TTC549 (cell line): ENCODE measurements at regions not wholly inside any gene's neighbourhood (a gene's known extent, or its start where the extent isn't known, plus 50 kb on each side); places are given as distances from the start of the nearest gene placed in this dataset.
"Not testable (repeated sequence)": the region's sequence is repeated elsewhere in the genome, so short reads cannot be mapped to it uniquely, and the experiment has no call there.

Source experiments
- FAIRE-seq: peaks from 2 replicates; lab custom pipeline; 2012; peaks lifted over from hg19 to GRCh38; lab: Jason Lieb, UNC

DNA sequence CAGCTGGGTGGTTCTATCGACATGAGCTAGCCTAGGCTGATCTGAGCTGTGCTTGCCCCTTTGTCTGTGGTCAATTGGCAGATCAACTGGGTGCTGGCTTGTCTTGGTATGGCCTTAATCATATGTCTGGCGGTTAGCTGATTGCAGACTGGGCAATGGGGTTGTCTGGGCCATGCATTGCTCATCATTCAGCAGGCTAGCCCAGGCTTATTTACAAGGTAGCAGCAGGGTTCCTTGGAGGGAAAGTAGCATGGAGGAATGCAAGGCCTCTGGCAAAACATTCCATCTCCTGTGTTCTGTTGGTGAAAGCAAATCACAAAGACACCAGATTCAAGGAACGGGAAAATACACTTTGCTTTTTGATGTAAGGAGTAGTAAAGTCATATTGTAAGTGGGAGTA lies 84.0 kb upstream of the IVNS1ABP start:
- FAIRE-seq = no peak

DNA sequence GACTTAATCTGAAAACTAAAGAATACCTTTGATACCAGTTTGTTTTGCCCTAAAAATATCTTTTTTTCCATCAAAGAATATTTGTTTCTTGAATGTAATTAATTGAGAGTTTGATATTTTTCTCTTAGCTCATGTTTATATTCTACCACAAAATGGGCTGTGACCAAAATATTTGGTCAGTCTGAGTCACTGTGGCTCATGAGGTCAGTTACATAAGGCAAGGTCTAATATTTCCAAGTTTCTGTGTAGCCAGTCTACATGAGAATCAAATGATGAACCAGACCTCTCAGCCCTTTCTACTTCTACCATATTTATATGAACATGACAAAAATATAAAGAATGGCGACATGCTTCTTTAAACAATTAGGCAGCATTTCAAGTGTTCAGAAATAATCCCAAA lies 83.0 kb upstream of the IVNS1ABP start:
- no peak for FAIRE-seq

DNA sequence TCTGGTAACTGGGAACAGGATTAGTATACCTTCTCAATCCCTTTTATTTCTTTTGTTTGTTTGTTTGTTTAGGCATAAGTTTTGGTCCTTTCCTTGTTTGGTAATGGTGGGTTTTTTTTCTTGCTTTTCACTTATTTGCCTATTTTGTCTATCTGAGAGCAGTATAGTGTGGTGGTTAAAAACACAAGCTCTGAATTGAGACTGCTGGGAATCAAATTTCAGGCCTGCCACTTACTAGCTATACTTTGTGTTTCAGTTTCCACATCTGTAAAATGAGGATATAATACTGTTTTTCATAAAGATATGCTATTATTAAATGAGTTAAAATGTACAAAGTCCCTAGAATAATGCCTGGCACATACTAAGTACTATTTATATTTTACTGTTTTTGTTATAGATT lies 81.6 kb upstream of the IVNS1ABP start:
- FAIRE-seq = peak; percentile 22

DNA sequence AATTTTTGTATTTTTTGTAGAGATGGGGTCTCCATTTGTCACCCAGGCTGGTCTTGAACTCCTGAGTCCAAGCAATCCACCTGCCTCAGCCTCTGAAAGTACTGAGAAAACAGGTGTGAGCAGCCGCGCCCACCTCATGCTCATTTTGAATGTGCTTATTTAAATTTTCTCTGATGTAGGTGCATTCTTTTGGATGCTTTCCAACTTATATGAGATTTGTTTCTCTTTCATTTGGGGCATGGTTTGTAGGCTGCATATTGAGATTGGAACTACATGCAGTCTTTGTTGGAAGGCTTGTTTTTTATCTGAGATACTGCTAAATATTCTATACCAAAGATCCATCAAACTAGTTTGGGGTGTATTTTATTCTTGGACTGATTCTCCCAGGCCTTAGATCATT lies 81.0 kb upstream of the IVNS1ABP start:
- no peak for FAIRE-seq

DNA sequence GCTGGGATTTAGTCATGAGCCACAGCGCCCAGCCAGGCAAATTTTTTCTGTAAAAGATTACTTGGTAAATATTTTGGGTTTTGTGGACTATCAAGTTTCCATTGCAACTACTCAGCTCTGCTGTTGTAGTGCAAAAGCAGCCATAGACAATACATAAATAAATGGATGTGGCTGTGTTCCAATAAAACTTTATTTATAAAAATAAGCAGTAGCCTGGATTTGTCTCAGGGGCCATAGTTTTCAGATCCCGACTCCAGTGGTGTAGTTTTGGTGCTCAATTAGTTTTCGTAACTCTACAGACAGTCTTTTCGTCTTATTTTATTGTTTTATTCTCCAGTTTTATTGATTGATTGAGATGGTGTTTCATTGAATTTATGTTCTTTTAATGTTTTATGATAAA lies 80.1 kb upstream of the IVNS1ABP start:
- no peak for FAIRE-seq

DNA sequence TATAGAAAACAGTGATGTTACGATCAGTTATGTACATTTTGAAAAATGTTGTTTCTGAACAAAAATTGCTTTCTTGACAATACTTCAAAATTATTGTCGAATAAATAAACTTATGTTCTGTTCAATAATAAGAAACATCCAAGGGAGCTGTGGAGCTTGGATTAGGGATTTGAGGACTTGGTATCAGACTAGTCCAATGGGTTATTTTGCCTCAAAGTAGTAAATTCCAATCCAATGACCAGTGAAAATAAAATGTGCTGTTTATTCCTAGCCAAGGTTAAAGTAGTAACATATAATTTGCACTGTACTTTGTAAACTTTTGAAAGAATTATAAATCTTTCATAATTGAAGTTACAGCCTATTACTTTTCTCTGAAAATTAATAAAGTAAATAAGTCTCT lies 79.1 kb upstream of the IVNS1ABP start:
- peak; percentile 79 for FAIRE-seq

DNA sequence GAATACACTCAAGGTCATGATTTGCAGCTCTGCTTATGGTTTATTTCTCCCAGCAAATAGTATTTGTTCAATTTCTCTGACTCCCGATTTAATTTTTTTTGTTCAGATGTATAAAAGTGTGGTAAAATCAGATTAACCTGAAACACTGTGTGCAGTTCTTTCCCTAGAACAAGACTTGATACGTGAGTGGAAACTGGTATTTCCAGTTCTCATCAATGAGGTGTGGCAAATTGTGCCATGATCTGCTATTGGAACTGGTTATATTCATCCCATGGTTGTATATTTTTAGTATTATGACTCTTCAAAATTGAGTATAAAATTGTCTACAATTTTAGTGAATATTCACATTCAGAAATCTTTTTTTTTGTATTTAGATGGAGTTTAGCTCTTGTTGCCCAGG lies 76.8 kb upstream of the IVNS1ABP start:
- FAIRE-seq = no peak

DNA sequence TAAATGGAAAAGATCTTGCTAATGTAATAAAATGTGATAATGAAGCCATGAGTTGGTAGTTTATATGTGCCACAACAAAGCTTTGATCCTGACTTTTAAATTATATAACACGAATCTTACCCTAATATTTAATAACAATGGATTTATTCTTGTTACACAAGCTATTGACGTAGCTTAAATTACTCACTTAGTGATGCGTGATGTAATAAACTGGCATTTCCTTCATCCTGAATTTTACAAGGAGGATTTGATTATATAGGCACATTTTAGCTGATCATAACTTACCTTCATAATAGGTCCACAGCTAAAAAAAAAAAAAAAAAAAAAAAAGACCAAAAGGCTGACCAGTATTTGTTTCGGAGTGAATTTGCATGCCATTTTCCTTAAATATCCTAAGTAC lies 76.2 kb upstream of the IVNS1ABP start:
- FAIRE-seq = peak; percentile 17

DNA sequence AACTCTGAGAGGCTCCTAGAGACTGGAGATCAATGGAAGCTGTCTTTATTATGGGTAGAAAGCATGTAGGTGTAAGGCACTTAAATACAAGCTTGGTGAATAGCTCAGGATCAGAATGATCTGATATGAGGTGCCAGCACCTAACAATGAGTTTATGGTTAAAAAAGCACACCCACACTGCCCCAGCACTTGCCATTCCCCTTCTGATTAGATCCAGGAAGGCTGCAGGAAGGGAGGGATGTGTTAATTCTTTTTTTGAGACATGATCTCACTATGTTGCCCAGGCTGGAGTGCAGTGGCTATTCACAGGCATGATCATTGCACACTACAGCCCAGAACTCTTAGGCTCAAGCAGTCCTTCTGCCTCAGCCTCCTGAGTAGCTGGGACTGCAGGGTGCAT lies 71.8 kb upstream of the IVNS1ABP start:
- FAIRE-seq = no peak

DNA sequence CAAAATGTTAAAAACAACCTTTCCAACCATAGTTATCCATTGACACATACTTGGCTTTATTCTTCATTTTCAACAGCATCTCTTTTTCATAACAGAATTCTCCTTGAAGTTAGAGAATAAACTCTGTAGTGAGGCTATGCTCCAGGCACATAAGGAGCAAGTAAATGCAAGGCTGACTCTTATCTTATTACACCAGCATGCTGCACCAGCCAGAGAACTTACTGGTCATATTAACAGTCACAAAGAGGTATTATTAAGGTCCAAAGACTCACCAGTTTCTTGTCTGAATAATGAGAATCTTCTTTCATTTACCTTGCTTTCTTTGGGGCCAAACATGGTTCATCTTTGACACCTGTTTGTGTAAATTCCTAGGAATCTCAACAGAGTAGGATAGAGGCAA lies 71.3 kb upstream of the IVNS1ABP start:
- FAIRE-seq = no peak

DNA sequence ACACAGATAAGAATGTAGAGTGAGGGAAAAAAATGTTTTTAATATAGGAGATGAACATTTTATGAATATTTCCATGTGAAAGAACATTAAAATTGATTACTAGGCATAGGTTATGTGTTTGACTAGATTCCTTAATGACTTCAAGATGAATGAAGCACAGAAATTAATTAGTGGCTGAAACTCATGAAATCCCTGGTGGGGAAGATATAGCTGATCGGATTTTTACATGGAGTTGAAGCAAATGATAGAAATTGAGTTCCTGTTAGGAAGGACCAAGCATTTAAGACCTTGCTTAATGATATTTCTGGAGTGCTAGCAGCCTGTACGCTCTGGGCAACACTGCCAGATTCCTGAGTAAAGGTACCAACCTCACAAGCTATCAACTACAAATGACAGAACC lies 68.9 kb upstream of the IVNS1ABP start:
- FAIRE-seq = no peak

DNA sequence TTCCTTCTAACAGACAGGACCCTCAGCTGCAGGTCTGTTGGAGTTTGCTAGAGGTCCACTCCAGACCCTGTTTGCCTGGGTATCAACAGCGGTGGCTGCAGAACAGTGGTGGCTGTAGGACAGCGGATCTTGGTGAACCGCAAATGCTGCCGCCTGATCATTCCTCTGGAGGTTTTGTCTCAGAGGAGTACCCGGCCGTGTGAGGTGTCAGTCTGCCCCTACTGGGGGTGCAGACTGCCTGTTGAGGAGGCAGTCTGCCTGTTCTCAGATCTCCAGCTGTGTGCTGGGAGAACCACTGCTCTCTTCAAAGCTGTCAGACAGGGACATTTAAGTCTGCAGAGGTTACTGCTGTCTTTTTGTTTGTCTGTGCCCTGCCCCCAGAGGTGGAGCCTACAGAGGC lies 66.8 kb upstream of the IVNS1ABP start:
- not testable (repeated sequence) for FAIRE-seq

DNA sequence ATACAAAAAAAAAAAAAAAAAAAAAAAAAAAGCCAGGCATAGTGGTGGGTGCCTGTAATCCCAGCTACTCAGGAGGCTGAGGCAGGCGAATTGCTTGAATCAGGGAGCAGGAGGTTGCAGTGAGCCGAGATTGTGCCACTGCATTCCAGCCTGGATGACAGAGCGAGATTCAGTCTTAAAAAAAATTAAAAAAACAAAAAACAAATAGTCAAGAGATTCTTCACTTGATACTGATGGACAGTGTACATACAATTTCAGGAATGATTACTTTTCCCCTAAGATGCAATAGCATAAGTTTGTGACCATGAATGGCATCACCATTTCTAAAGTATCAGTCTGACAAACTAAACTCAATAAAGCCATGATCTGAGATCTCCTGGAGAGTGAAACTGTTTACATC lies 60.8 kb upstream of the IVNS1ABP start:
- no peak for FAIRE-seq

DNA sequence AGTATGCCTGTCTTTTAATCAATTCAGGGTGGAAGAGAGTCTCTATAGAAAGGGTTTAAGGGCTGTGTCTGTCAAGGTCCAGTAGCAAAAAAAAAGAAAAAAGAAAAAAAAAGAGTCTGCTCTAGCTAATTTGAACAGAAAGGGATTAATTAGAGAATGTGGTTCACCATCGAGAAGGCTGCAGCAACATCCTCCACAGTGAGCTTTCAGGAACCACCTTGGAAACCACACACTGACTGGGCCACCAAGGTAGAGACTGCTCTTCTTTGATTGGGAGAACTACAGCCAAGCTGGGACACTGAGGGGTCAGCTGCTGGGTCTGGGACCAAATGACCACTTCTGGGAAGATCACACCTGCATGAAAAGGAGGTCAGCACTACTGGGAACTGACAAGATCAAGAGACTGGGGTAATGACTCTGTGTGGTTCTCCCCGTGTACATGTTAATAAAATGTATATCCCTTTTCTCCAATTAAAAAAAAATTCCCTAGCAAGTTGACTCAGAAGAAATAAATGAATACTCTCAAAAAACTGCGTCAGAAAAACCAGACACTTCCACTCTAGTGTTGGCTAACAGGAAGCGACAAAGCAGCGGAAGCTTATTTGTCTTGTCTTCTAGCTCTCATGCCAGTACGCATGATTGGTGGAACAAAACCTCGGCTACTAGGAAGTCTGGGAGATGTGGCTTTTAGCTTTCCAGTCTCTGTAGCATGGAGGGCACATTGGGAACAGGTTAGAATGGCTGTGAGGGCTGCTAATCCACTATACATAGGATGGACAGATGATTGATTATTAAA lies 60.0 kb upstream of the IVNS1ABP start:
- no peak for FAIRE-seq

DNA sequence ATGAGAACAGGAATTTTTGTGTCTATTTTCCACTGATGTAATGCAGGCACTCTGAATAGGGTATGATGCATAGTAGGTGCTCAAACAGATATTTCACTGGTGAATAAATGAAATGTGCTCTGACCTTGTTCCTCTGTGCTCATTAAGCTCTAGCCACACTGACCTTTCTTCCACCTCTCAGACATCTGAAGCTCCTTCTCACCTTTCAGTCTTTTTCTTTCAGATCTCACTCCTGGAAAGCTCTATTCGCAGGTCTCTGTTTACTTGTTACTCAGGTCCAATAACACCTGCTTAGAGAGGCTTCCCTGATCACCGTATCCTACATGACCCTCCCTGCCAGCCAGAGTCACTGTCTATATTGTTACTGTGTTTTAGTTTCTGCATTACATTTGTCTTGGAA lies 59.2 kb upstream of the IVNS1ABP start:
- FAIRE-seq = no peak

DNA sequence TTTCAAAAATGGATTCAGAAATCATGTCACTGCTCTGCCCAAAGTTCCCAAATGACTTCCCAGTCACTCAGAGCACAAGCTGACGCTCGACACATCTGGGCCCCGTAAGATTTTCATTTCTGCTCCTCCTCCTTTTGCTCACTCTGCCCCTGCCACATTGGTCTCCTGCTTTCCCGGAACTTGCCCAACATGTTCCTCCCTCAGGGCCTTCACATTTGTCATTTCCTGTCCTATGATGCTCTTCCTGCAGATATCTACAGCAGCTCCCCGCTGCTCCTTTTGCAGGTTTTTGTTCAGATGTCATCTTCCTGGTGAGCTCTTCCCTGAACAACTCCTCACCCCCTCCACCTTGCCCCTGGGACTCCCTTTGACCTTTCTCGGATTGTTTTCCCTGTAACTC lies 58.5 kb upstream of the IVNS1ABP start:
- FAIRE-seq = no peak

DNA sequence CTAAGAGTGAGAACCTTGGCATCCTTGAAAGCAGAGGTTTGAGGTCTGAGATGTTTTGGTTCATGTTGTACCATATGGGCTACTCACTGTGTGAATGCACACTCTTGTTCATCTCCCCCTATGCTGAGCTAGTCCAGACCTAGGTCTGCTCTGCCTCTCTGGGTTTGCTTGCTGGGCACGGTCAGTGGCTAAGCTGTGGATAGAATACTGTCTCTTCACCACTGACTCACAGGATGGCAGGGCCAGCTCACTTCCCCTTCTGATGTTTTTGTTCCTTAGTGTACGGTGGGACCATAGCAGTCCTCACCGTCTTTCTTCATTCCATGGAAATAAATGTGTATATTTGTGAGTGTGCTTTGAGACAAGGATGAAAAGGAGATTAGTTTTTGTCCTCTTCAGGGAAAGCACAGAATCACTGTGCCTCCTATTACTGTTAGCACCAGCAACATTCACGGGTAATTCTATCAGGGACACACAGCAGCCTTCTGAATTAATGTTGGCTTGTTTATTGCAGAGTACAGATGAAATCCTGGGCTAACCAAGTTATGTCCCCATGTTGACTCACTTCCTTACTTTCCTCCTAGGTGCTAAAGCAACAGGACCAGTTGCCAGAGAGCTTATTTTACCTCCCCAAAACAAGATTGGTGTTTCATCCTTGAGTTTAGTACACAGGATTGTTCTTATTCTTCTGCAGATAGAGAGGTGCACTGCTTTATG lies 56.9 kb upstream of the IVNS1ABP start:
- no peak for FAIRE-seq

DNA sequence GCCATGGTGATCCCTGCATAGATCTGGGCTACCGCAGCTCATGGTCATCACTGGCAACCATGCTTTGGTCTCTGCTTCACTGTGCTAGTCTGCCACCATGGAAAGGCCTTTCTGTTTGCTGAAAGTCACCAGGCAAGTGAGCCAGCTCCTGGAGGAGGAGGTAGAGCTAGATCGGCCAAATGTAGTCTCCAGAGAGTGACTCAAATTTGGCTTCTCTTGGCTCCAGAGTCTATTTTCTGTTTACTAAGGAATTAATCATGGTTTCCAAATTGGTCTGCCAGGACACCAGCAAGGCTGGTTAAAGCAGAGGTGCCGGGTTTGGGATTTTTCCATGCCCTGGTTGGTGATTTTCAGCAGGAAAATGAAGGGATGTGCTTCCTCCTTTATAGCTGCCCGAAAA lies 52.7 kb upstream of the IVNS1ABP start:
- no peak for FAIRE-seq

DNA sequence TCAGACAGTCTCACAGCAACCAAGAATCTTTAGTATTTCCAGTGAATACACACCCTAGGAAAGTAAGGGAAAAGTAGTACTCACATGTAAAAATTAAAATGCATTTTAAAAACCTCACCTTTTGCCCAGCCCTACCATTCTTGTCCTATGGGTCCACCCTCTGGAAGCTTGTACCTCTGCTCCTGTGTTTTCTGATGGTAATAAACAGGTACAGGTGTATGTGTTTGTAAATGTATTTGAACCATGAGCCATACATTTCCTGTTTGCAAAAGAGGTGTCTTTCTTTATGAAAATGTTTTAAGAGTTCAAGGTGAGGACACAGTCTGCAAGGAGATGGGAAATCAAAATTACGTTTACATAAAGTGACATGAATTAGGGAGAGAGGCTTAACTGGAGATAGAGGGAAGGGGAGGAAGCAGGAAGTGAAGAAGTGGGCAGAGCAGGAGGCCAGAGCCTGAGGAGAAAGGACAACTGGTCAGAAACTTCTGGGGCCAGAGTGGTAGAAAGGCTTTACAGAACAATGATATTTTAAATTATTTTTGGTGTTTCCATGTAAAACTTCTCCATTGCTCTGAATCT lies 52.0 kb upstream of the IVNS1ABP start:
- FAIRE-seq = no peak

DNA sequence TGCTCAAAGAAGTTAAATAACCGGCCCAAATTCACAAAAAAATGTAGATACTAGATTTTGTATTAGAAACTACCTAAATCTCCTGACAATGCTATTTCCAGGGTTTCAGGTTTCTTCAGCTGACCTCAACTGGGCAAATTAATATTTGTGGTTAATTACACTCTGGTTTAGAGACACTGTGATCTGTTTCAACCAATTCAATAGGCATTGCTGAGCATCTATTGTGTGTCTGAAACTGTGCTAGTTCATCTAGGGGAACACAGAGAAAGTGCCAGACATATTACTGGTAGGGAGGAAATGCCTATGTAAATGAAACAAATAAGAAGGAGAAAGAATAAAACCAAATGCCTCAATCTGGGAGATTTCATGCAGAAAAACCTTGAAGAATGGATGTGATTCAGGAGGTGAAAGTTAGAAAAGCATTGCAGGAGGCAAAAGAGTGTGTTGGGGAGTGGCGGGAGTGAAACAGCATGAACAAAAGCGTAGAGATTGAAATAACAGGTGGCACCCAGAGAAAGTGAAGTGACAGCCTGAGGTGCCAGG lies 51.3 kb upstream of the IVNS1ABP start:
- FAIRE-seq = no peak

DNA sequence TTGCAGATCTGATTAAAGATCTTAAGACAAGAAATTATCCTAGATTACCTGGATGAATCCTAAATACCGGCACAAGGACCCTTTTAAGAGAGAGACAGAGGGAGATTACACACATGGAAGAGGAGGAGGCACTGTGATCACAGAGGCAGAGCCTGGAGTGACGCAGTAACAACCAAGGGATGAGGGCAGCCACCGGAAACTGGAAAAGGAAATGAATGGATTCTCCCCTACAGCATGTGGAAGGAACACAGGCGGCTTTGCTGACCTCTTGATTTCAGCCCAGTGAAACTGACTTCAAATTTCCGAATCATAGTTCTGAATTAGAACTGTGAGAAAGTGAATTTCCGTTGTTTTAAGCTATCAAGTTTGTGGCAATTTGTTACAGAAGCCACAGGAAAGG lies 50.2 kb upstream of the IVNS1ABP start:
- no peak for FAIRE-seq
